Thyroid gland (tissue), 4 donors: ENCODE measurements at regions not wholly inside any gene's neighbourhood (a gene's known extent, or its start where the extent isn't known, plus 50 kb on each side); places are given as distances from the start of the nearest gene placed in this dataset.

ENCODE experiments used
- DNase-seq, 2 donors: peaks; one replicate each; pipeline ENCODE4 v3.0.0-alpha.2; 2019
- H3K27ac ChIP-seq, 3 donors: fragments of 200-600 bp; sonication (generic); 1 replicate in 2 of 3; 2 replicates in 1 of 3; pipeline ENCODE4 v1.5.1; 2016 to 2019; ENCODE audit warnings: mild to moderate bottlenecking in 1 of 3, moderate library complexity in 1 of 3
- H3K27me3 ChIP-seq: fragments of 200-600 bp; sonication (generic); one replicate; pipeline ENCODE4 v1.5.1; 2019
- H3K36me3 ChIP-seq, 2 donors: fragments of 200-600 bp; sonication (generic); one replicate each; pipeline ENCODE4 v1.5.1; 2016 to 2019
- H3K4me1 ChIP-seq, 2 donors: fragments of 200-600 bp; sonication (generic); one replicate each; pipeline ENCODE4 v1.5.1; 2017 to 2019
- H3K4me3 ChIP-seq, 3 donors: fragments of 200-600 bp; sonication (generic); replicated peaks in 1 of 3; 1 replicate in 2 of 3; 2 replicates in 1 of 3; pipeline ENCODE4 v1.5.1; 2016; ENCODE audit warnings: mild to moderate bottlenecking in 1 of 3
- H3K9me3 ChIP-seq: fragments of 200-600 bp; sonication (generic); one replicate; pipeline ENCODE4 v1.5.1; 2017
- POLR2A ChIP-seq, 2 donors: fragments of 450-650 bp; IDR thresholded peaks; one replicate each; pipeline ENCODE4 v1.6.1; 2017; ENCODE audit warnings: antibody characterized with exemption in 2 of 2, mild to moderate bottlenecking in 2 of 2, moderate library complexity in 1 of 2
- WGBS, 2 donors: methylation state at CpG; one replicate each; pipeline ENCODE4 v1.1.5; 2017; 5-methylcytosine and 5-hydroxymethylcytosine counted together
- intact Hi-C: fragments of 100-400 bp; cut with DNase I; formaldehyde crosslinking; loops from one replicate; pipeline ENCODE4 v1.15.1; 2023
- TF ChIP-seq, protein P1 (sequence below), 6 experiments: fragments of 200-600 bp in 3 of 6; fragments of 450-650 bp in 3 of 6; sonication (generic) in 3 of 6; IDR thresholded peaks; one replicate each; pipeline ENCODE4 v1.5.1; 2016 to 2019; ENCODE audit warnings: antibody characterized with exemption in 6 of 6, mild to moderate bottlenecking in 2 of 6, inconsistent platforms in 1 of 6, moderate library complexity in 1 of 6

DNA sequence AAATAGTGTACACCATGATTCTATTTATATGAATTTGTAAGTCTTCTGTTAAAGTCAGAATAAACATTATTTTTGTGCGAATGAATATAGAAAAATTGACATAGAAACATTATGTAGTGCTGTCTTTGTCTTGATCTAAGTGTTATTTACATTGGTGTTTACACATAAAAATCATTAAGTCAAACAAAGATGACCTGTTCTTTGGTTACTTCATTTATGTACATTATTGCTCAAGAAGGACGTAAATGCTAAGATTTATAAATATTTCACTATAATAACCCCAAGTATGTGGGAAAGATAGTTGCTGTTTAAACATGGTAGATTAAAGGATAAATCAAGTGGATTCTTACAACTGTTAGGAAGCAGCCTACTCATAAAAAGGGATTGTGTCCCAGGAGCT is 536.8 kb upstream of the DSEL start:
- no peaks in the 10 kb centered on the region for H3K27me3 ChIP-seq
- H3K4me1 ChIP-seq = no peaks in the 10 kb centered on the region
- H3K4me3 ChIP-seq = no peak overlapping the region
- no peak for TF ChIP-seq POLR2A (IDR thresholded peaks at IDR 0.05)
- TF ChIP-seq, protein P1, sequence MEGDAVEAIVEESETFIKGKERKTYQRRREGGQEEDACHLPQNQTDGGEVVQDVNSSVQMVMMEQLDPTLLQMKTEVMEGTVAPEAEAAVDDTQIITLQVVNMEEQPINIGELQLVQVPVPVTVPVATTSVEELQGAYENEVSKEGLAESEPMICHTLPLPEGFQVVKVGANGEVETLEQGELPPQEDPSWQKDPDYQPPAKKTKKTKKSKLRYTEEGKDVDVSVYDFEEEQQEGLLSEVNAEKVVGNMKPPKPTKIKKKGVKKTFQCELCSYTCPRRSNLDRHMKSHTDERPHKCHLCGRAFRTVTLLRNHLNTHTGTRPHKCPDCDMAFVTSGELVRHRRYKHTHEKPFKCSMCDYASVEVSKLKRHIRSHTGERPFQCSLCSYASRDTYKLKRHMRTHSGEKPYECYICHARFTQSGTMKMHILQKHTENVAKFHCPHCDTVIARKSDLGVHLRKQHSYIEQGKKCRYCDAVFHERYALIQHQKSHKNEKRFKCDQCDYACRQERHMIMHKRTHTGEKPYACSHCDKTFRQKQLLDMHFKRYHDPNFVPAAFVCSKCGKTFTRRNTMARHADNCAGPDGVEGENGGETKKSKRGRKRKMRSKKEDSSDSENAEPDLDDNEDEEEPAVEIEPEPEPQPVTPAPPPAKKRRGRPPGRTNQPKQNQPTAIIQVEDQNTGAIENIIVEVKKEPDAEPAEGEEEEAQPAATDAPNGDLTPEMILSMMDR (IDR thresholded peaks at IDR 0.05) = no peak
- intact Hi-C loops = no loop called here
- 90 to 92% methylated on average over 2 of the region's 2 CpGs for WGBS, 2 donors
- H3K9me3 ChIP-seq = no peaks in the 10 kb centered on the region
- DNase-seq = no peak
- no peak overlapping the region for H3K27ac ChIP-seq
- no peaks in the 10 kb centered on the region for H3K36me3 ChIP-seq

DNA sequence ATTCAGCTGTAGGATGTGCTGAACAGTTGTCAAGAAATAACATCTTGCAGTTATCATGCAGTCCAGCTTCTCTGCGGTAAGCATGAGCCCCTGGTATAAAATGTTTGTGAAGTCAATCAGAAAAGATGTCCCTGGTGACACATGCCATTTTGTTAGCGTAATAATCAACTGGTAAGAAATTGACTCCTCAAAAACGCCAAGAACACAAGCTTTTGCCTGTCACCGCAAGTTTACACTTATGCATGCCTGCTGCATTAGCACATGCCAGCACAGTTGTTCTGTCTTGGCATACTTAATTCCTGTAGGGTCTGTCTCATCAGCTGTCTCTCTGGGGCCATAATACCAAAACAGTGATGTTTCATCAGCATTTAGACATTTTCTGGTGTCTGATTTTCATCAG is 524.8 kb upstream of the DSEL start:
- DNase-seq = no peak
- intact Hi-C loops = no loop called here
- WGBS, 2 donors = 90 to 91% methylated on average over 4 of the region's 4 CpGs
- Histone ChIP-seq H3K4me1 (no peaks in the 10 kb centered on the region), H3K4me3 (no peak overlapping the region), H3K27me3 (no peaks in the 10 kb centered on the region), H3K9me3 (no peaks in the 10 kb centered on the region), H3K36me3 (no peaks in the 10 kb centered on the region), H3K27ac (no peak overlapping the region)
- TF ChIP-seq POLR2A (IDR thresholded peaks at IDR 0.05) = no peak
- TF ChIP-seq, protein P1 (IDR thresholded peaks at IDR 0.05) = no peak

DNA sequence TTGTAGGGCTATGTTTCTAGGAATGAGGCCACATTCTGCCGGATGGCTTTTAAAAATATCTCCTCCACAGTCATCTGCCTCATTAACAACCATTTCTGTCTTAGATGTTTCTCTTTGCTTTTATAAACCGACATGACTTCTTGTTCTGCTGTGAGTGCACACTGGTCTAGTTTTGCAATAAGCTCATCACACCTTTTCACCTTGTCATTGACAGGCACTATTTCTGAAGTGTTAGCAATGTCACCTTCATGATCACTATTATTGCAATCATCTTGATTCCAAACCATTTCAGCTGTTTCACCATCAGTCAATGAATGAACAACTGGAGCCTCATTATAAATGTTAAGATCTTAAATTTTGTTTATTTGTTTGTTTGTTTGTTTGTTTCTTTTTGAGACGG is 523.7 kb upstream of the DSEL start:
- Histone ChIP-seq H3K9me3 (no peaks in the 10 kb centered on the region), H3K27ac (no peak overlapping the region), H3K4me1 (no peaks in the 10 kb centered on the region), H3K36me3 (no peaks in the 10 kb centered on the region), H3K27me3 (no peaks in the 10 kb centered on the region), H3K4me3 (no peak overlapping the region)
- intact Hi-C loops = no loop called here
- TF ChIP-seq, protein P1 (IDR thresholded peaks at IDR 0.05) = no peak
- TF ChIP-seq POLR2A (IDR thresholded peaks at IDR 0.05) = no peak
- WGBS, 2 donors = 65% methylated on average over 3 of the region's 3 CpGs
- DNase-seq = no peak

DNA sequence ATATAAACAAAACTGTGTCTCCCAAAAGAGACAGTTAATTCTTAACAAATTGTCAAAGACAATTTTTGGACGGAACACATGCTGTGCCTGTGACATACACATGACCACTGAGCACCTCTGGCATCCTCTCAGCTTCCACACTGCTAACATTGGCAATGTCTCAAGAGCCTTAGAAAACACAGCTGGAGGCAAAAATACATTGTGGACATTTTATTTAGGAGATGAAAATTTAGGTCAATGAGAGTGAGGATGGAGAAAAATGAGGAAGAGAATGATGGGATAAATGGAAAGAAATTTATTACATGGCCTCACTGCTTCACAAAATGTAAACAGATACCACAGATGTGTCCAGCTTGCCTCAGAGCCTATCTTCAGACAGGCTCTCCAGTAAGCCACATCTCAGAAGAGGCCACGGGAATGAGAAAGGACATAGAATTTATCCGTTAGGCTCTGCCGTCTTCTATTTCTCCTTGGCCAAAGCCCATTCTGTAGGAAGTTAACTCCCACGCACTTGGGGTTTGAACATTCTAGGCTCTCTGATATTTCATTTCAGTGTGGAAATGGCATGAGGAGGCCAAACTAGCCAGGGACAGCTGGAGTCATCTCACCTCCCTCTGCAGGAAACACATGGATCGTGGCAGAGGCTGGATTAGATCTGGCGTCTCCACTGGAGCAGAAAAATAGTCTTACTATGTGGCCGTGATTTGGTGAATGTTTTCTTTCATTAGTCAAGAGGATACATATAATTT is 519.4 kb upstream of the DSEL start:
- no peak overlapping the region for H3K4me3 ChIP-seq
- WGBS, 2 donors = 77 to 88% methylated on average over 8 of the region's 8 CpGs

DNA sequence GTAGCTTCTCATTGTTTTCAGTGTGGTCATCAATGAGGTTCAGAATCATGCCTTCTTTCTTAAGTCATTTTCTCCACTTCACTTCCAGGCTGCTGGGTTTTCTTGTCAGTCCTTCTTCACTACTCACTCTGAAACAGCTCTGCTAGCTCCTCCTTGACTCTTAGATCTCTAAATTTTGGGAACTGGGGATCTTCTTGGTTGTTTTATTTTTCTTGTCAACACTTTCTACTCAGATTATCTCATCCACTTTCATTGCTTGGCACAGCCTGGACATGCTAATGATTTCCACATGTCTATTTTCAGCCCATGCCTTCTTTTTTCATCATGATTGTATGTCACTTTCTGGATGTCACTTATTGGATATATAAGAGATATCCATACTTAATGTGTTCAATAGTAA is 517.8 kb upstream of the DSEL start:
- Histone ChIP-seq H3K36me3 (no peaks in the 10 kb centered on the region), H3K4me1 (no peaks in the 10 kb centered on the region), H3K9me3 (no peaks in the 10 kb centered on the region), H3K27me3 (no peaks in the 10 kb centered on the region), H3K4me3 (no peak overlapping the region), H3K27ac (no peak overlapping the region)
- DNase-seq = no peak
- intact Hi-C loops = no loop called here
- TF ChIP-seq, protein P1 (IDR thresholded peaks at IDR 0.05) = no peak
- TF ChIP-seq POLR2A (IDR thresholded peaks at IDR 0.05) = no peak

More for the DNA sequence above, 519.4 kb upstream of the DSEL start:
- Histone ChIP-seq H3K27ac (no peak overlapping the region), H3K4me1 (no peaks in the 10 kb centered on the region), H3K27me3 (no peaks in the 10 kb centered on the region), H3K36me3 (no peaks in the 10 kb centered on the region), H3K9me3 (no peaks in the 10 kb centered on the region)
- TF ChIP-seq POLR2A (IDR thresholded peaks at IDR 0.05) = no peak
- TF ChIP-seq, protein P1 (IDR thresholded peaks at IDR 0.05) = no peak
- no peak for DNase-seq
- intact Hi-C loops = no loop called here
